OCI-LY7 (cell line): ENCODE measurements at regions not wholly inside any gene's neighbourhood (a gene's known extent, or its start where the extent isn't known, plus 50 kb on each side); places are given as distances from the start of the nearest gene placed in this dataset.

ENCODE experiments used
- BruUV-seq: library from RNA; stranded (reverse); fragments of 400-500 nt; replicated peaks from 2 replicates; lab custom pipeline; 2021; lab: Mats Ljungman, UMichigan
- CTCF ChIA-PET: fragments of 300-600 bp; sonication (Branson Sonifier 250); formaldehyde crosslinking; loops from one replicate; lab custom pipeline; 2022; ENCODE audit warnings: antibody characterized with exemption; ENCODE audit not compliant: unreplicated experiment; lab: Charles Lee
- POLR2A ChIA-PET: fragments of 300-600 bp; sonication (Branson Sonifier 250); formaldehyde crosslinking; loops from one replicate; lab custom pipeline; 2022; ENCODE audit warnings: antibody characterized with exemption; lab: Charles Lee
- DNase-seq: peaks from one replicate; pipeline ENCODE4 v3.0.0-alpha.2; 2015; ENCODE audit warnings: low spot score
- H2AFZ ChIP-seq: fragments of 200-600 bp; sonication (generic), shearing (Covaris generic); 2 replicates; pipeline ENCODE4 v1.6.1; 2014; ENCODE audit warnings: mild to moderate bottlenecking, antibody characterized with exemption, low read length, moderate library complexity
- H3K27ac ChIP-seq: fragments of 200-600 bp; sonication (generic); 2 replicates; pipeline ENCODE4 v1.5.1; 2014; ENCODE audit warnings: mixed run types, low read depth, mild to moderate bottlenecking, moderate library complexity, low read length, inconsistent platforms; ENCODE audit not compliant: poor library complexity, severe bottlenecking
- H3K36me3 ChIP-seq: fragments of 200-600 bp; sonication (generic); 2 replicates; pipeline ENCODE4 v1.6.1; 2014; ENCODE audit warnings: mild to moderate bottlenecking, antibody characterized with exemption, low read length, moderate library complexity, mixed read lengths; ENCODE audit not compliant: insufficient read depth
- H3K4me1 ChIP-seq: fragments of 200-600 bp; sonication (generic); 2 replicates; pipeline ENCODE4 v1.5.1; 2014; ENCODE audit warnings: mild to moderate bottlenecking, low read length; ENCODE audit not compliant: insufficient read depth, poor library complexity, severe bottlenecking
- H3K4me2 ChIP-seq: fragments of 200-600 bp; sonication (generic); 2 replicates; pipeline ENCODE4 v1.6.1; 2014; ENCODE audit warnings: mild to moderate bottlenecking, low read length
- H3K4me3 ChIP-seq: fragments of 200-600 bp; sonication (generic); 2 replicates; pipeline ENCODE4 v1.5.1; 2014; ENCODE audit warnings: mild to moderate bottlenecking, low read depth, low read length; ENCODE audit not compliant: poor library complexity, severe bottlenecking
- H3K79me2 ChIP-seq: fragments of 200-600 bp; sonication (generic); 2 replicates; pipeline ENCODE4 v1.6.1; 2016; ENCODE audit warnings: low read depth, mild to moderate bottlenecking, low read length, moderate library complexity, mixed read lengths; ENCODE audit not compliant: insufficient read depth
- H3K9me2 ChIP-seq: fragments of 200-600 bp; sonication (generic); 2 replicates; pipeline ENCODE4 v1.6.1; 2016; ENCODE audit warnings: mild to moderate bottlenecking, low read length, mixed read lengths; ENCODE audit not compliant: insufficient read depth
- H3K9me3 ChIP-seq: fragments of 200-600 bp; sonication (generic); 2 replicates; pipeline ENCODE4 v1.6.1; 2014; ENCODE audit warnings: mild to moderate bottlenecking, mixed run types, low read length, mixed read lengths
- H4K20me1 ChIP-seq: fragments of 200-600 bp; sonication (generic); 2 replicates; pipeline ENCODE4 v1.6.1; 2014; ENCODE audit warnings: mild to moderate bottlenecking, antibody characterized with exemption, low read length, moderate library complexity, mixed read lengths; ENCODE audit not compliant: insufficient read depth
- CTCF ChIP-seq: fragments of 200-600 bp; sonication (generic); conservative IDR thresholded peaks from 2 replicates; pipeline ENCODE4 v1.5.1; 2014; ENCODE audit warnings: mild to moderate bottlenecking, antibody characterized with exemption, low read length, moderate library complexity, mixed read lengths
- EZH2phosphoT487 ChIP-seq: fragments of 200-600 bp; sonication (generic); IDR thresholded peaks from 2 replicates; pipeline ENCODE4 v1.6.1; 2018; ENCODE audit warnings: low read depth, borderline replicate concordance, mild to moderate bottlenecking, mixed run types, antibody characterized with exemption, low read length, moderate library complexity, mixed read lengths
- intact Hi-C: fragments of 100-400 bp; cut with micrococcal nuclease; formaldehyde crosslinking; loops from one replicate; pipeline ENCODE4 v1.10.0; 2022; ENCODE audit not compliant: unreplicated experiment

GRCh38 chr6:140068801-140069200 is 694.4 kb upstream of the CITED2 start:
- Histone ChIP-seq H4K20me1 (no peaks in the 10 kb centered on the region), H3K9me3 (no peaks in the 10 kb centered on the region), H3K79me2 (no peaks in the 10 kb centered on the region), H3K4me1 (no peaks in the 10 kb centered on the region), H2AFZ (no peak overlapping the region), H3K36me3 (no peaks in the 10 kb centered on the region), H3K27ac (no peak overlapping the region), H3K4me2 (no peak overlapping the region), H3K9me2 (no peaks in the 10 kb centered on the region), H3K4me3 (no peak overlapping the region)
- no TSS peak for BruUV-seq
- intact Hi-C loops: no loop called here
- ChIA-PET CTCF (no interaction called here), POLR2A (interaction anchor here (1.0 to 1.1 kb wide), 2 partner anchors 17 to 27 kb away, joined by 3 read pairs; no protein-coding TSS in a partner anchor)
- no peak for DNase-seq
- TF ChIP-seq EZH2phosphoT487 (no peak), CTCF (no peak)

DNA sequence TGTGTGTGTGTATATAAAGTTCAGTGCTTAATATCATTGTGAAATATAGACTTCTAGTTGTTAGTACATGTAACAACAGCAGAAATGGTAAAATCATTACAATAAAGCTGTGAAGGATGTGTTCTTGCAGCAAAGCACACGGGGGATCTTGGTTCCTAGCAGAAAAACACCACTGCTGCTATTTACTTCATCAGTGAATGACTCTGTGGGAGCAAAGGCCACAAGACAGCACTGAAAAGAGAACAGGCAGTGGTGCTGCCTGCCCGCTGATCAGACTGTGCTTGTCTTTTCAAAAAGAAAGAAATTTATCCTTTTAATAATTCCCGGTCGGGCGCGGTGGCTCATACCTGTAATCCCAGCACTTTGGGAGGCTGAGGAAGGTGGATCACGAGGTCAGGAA is 689.9 kb upstream of the CITED2 start:
- BruUV-seq: no TSS peak
- ChIA-PET CTCF (no interaction called here), POLR2A (interaction anchor here (0.5 to 1.2 kb wide), 3 partner anchors 12 to 1874 kb away, joined by 3 to 4 read pairs (median 3); no protein-coding TSS in a partner anchor)
- Histone ChIP-seq H4K20me1 (no peaks in the 10 kb centered on the region), H3K79me2 (no peaks in the 10 kb centered on the region), H3K9me3 (no peaks in the 10 kb centered on the region), H3K4me1 (no peaks in the 10 kb centered on the region), H3K9me2 (no peaks in the 10 kb centered on the region), H3K4me3 (no peak overlapping the region), H3K36me3 (no peaks in the 10 kb centered on the region), H3K4me2 (no peak overlapping the region), H3K27ac (no peak overlapping the region), H2AFZ (no peak overlapping the region)
- intact Hi-C loops: no loop called here
- no peak for TF ChIP-seq CTCF
- TF ChIP-seq EZH2phosphoT487: no peak
- no peak for DNase-seq

DNA sequence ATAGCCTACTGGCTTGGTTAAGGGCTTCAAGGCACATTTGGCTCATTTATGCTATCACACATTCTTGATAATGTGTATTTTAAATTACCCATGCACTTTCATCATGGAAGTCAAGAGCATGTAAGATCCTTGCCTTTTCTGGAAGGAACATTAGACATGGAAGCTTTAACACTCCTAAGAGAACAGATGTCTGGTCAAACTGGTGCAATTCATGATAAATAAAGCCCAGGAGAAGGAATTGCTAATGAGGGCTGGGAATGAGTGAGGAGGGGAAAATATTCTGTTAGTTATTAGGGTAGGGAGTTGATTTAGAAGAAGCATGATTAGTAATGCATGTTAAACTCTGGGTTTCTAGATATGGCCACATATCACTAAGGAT is 688.6 kb upstream of the CITED2 start:
- no peak for DNase-seq
- Histone ChIP-seq H3K4me1 (no peaks in the 10 kb centered on the region), H3K9me3 (no peaks in the 10 kb centered on the region), H3K9me2 (no peaks in the 10 kb centered on the region), H3K4me2 (no peak overlapping the region), H3K79me2 (no peaks in the 10 kb centered on the region), H3K36me3 (no peaks in the 10 kb centered on the region), H3K27ac (no peak overlapping the region), H2AFZ (no peak overlapping the region), H4K20me1 (no peaks in the 10 kb centered on the region), H3K4me3 (no peak overlapping the region)
- no peak for TF ChIP-seq EZH2phosphoT487
- no peak for TF ChIP-seq CTCF
- POLR2A ChIA-PET: no interaction called here
- CTCF ChIA-PET: no interaction called here
- no TSS peak for BruUV-seq
- intact Hi-C loops: no loop called here
